Right ventricle myocardium superior (tissue), 1 donor: ENCODE measurements at regions not wholly inside any gene's neighbourhood (a gene's known extent, or its start where the extent isn't known, plus 50 kb on each side); places are given as distances from the start of the nearest gene placed in this dataset.

Experiments
- ATAC-seq: fragments of 200-7000 bp; cut with Tn5 transposase; one replicate; pipeline ENCODE4 v1.9.1; 2020; ENCODE audit warnings: mild to moderate bottlenecking; ENCODE audit not compliant: poor library complexity
- DNase-seq: peaks from one replicate; pipeline ENCODE4 v3.0.0-alpha.2; 2020
- intact Hi-C: fragments of 100-400 bp; cut with DNase I; formaldehyde crosslinking; loops from one replicate; pipeline ENCODE4 v1.11.2; 2022
- donor health status: DM: no; HTN: yes; CAD: no; lungs with severe emphysema.

GRCh38 chr19:46911456-46911855 lies 50.7 kb downstream of the ARHGAP35 start:
- intact Hi-C loops = no loop called here
- ATAC-seq (no peak), DNase-seq (no peak)

GRCh38 chr19:46913198-46913851 lies 52.5 kb downstream of the ARHGAP35 start:
- no peak for DNase-seq
- intact Hi-C loops = no loop called here
- ATAC-seq = peak; percentile 76

GRCh38 chr19:46913852-46914430 lies 53.1 kb downstream of the ARHGAP35 start:
- DNase-seq (no peak), ATAC-seq (no peak)
- intact Hi-C loops = no loop called here

GRCh38 chr19:46915386-46915785 lies 54.6 kb downstream of the ARHGAP35 start:
- ATAC-seq (no peak), DNase-seq (no peak)
- intact Hi-C loops = no loop called here

GRCh38 chr19:46917002-46917401 lies 56.2 kb downstream of the ARHGAP35 start:
- intact Hi-C loops = no loop called here
- no peak for ATAC-seq

GRCh38 chr19:46919324-46919723 lies 58.5 kb downstream of the ARHGAP35 start:
- intact Hi-C loops = no loop called here
- DNase-seq (no peak), ATAC-seq (no peak)

More at GRCh38 chr19:46917002-46917401, 56.2 kb downstream of the ARHGAP35 start:
- DNase-seq = no peak

- intact Hi-C loops = no loop called here
- ATAC-seq = no peak
- DNase-seq = no peak
These were observed 59.6 kb downstream of the ARHGAP35 start for GRCh38 chr19:46920362-46920761.

- intact Hi-C loops = no loop called here
- DNase-seq (no peak), ATAC-seq (no peak)
These were observed 60.3 kb downstream of the ARHGAP35 start for GRCh38 chr19:46921071-46921470.

GRCh38 chr19:46922465-46922864 lies 61.7 kb downstream of the ARHGAP35 start:
- DNase-seq (no peak), ATAC-seq (no peak)
- intact Hi-C loops = no loop called here

GRCh38 chr19:46924874-46925547 lies 64.2 kb downstream of the ARHGAP35 start:
- no peak for DNase-seq
- intact Hi-C loops = no loop called here
- ATAC-seq = peak; percentile 45

- intact Hi-C loops = no loop called here
These were observed 64.8 kb downstream of the ARHGAP35 start for GRCh38 chr19:46925548-46925950.

GRCh38 chr19:46926170-46927071 lies 65.6 kb downstream of the ARHGAP35 start:
- DNase-seq (no peak), ATAC-seq (peak; percentile 40)
- intact Hi-C loops = no loop called here

More at GRCh38 chr19:46925548-46925950, 64.8 kb downstream of the ARHGAP35 start:
- DNase-seq (no peak), ATAC-seq (peak; percentile 14)

- intact Hi-C loops = no loop called here
- ATAC-seq (no peak), DNase-seq (no peak)
These were observed 66.3 kb downstream of the ARHGAP35 start for GRCh38 chr19:46927106-46927505.

GRCh38 chr19:46927893-46928292 lies 67.1 kb downstream of the ARHGAP35 start:
- peak; percentile 9 for ATAC-seq
- intact Hi-C loops = no loop called here
- no peak for DNase-seq

GRCh38 chr19:46928951-46929350 lies 68.2 kb downstream of the ARHGAP35 start:
- DNase-seq (no peak), ATAC-seq (no peak)
- intact Hi-C loops = no loop called here

- DNase-seq (no peak), ATAC-seq (peak; percentile 25)
- intact Hi-C loops = no loop called here
These were observed 70.4 kb downstream of the ARHGAP35 start for GRCh38 chr19:46931202-46931601.

GRCh38 chr19:46932346-46932745 lies 71.5 kb downstream of the ARHGAP35 start:
- DNase-seq (no peak), ATAC-seq (no peak)
- intact Hi-C loops = no loop called here

- intact Hi-C loops = no loop called here
- ATAC-seq (no peak), DNase-seq (no peak)
These were observed 74.4 kb downstream of the ARHGAP35 start for GRCh38 chr19:46935066-46935663.
